PC-3 (cell line): ENCODE measurements at regions not wholly inside any gene's neighbourhood (a gene's known extent, or its start where the extent isn't known, plus 50 kb on each side); places are given as distances from the start of the nearest gene placed in this dataset.

Source experiments
- EZH2 ChIP-seq: fragments of 300-600 bp; sonication (generic); IDR thresholded peaks from one replicate; pipeline ENCODE4 v1.6.1; 2017; ENCODE audit warnings: antibody characterized with exemption, mild to moderate bottlenecking, low read length; ENCODE audit not compliant: unreplicated experiment
- TF ChIP-seq, protein P1 (sequence below): fragments of 300-600 bp; sonication (generic); conservative IDR thresholded peaks from 2 replicates; pipeline ENCODE4 v1.5.1; 2017; ENCODE audit warnings: antibody characterized with exemption, low read depth, mild to moderate bottlenecking, low read length

DNA sequence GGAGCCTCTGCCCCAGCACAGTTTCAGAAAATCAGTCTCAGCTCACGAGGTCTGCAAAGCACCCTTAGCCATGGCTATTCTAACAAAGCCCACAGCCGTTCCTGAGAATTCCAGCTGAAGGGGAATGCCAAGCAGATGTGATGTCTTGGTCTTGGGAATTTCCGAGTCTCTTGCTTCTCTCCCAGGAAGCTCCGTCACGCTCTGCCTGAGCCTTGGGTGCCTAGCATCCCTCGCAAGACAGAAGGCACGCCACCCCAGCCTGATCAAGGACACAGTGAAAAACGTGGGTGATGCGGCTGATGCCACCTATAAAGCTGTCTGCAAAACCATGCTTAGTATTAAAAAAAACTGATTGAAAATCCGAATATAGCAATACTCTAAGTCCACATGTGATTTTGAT is 254.6 kb downstream of the SH3BP4 start:
- TF ChIP-seq, protein P1, sequence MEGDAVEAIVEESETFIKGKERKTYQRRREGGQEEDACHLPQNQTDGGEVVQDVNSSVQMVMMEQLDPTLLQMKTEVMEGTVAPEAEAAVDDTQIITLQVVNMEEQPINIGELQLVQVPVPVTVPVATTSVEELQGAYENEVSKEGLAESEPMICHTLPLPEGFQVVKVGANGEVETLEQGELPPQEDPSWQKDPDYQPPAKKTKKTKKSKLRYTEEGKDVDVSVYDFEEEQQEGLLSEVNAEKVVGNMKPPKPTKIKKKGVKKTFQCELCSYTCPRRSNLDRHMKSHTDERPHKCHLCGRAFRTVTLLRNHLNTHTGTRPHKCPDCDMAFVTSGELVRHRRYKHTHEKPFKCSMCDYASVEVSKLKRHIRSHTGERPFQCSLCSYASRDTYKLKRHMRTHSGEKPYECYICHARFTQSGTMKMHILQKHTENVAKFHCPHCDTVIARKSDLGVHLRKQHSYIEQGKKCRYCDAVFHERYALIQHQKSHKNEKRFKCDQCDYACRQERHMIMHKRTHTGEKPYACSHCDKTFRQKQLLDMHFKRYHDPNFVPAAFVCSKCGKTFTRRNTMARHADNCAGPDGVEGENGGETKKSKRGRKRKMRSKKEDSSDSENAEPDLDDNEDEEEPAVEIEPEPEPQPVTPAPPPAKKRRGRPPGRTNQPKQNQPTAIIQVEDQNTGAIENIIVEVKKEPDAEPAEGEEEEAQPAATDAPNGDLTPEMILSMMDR: no peak
- no peak for TF ChIP-seq EZH2
